NOMO-1 (cell line): ENCODE measurements at regions not wholly inside any gene's neighbourhood (a gene's known extent, or its start where the extent isn't known, plus 50 kb on each side); places are given as distances from the start of the nearest gene placed in this dataset.
"Not testable (repeated sequence)": the region's sequence is repeated elsewhere in the genome, so short reads cannot be mapped to it uniquely, and the experiment has no call there.

ENCODE experiments used
- DNase-seq, 2 experiments: peaks; one replicate each; lab custom pipeline; 2025; ENCODE audit not compliant: unreplicated experiment in 2 of 2; lab: John Stamatoyannopoulos, UW

- no peak for DNase-seq
Observed at GRCh38 chr18:4797002-4797685, 342.0 kb upstream of the DLGAP1 start.

GRCh38 chr18:4789506-4789905, 334.4 kb upstream of the DLGAP1 start:
- DNase-seq = no peak

GRCh38 chr18:4781873-4782272, 326.8 kb upstream of the DLGAP1 start:
- no peak for DNase-seq

- no peak for DNase-seq
Observed at GRCh38 chr18:4765401-4765800, 310.3 kb upstream of the DLGAP1 start.

GRCh38 chr18:4762330-4762729, 307.2 kb upstream of the DLGAP1 start:
- no peak for DNase-seq

- DNase-seq = no peak
Observed at GRCh38 chr18:4758980-4759379, 303.9 kb upstream of the DLGAP1 start.

- no peak for DNase-seq
Observed at GRCh38 chr18:4755848-4756247, 300.7 kb upstream of the DLGAP1 start.

GRCh38 chr18:4753151-4753550, 298.0 kb upstream of the DLGAP1 start:
- not testable (repeated sequence) for DNase-seq

- DNase-seq = no peak
Observed at GRCh38 chr18:4751523-4751922, 296.4 kb upstream of the DLGAP1 start.

GRCh38 chr18:4750393-4751346, 295.6 kb upstream of the DLGAP1 start:
- no peak for DNase-seq

- no peak for DNase-seq
Observed at GRCh38 chr18:4748975-4749374, 293.9 kb upstream of the DLGAP1 start.

GRCh38 chr18:4734903-4735302, 279.8 kb upstream of the DLGAP1 start:
- DNase-seq = no peak

GRCh38 chr18:4734021-4734420, 278.9 kb upstream of the DLGAP1 start:
- DNase-seq = no peak

GRCh38 chr18:4721545-4721944, 266.4 kb upstream of the DLGAP1 start:
- no peak for DNase-seq

GRCh38 chr18:4720518-4720917, 265.4 kb upstream of the DLGAP1 start:
- no peak for DNase-seq

- no peak for DNase-seq
Observed at GRCh38 chr18:4705894-4706293, 250.8 kb upstream of the DLGAP1 start.

- DNase-seq = no peak
Observed at GRCh38 chr18:4704781-4705180, 249.7 kb upstream of the DLGAP1 start.

- DNase-seq = no peak
Observed at GRCh38 chr18:4691836-4692235, 236.7 kb upstream of the DLGAP1 start.

GRCh38 chr18:4678685-4679084, 223.6 kb upstream of the DLGAP1 start:
- not testable (repeated sequence) for DNase-seq

- DNase-seq = no peak
Observed at GRCh38 chr18:4677006-4677405, 221.9 kb upstream of the DLGAP1 start.

- no peak for DNase-seq
Observed at GRCh38 chr18:4672162-4672561, 217.1 kb upstream of the DLGAP1 start.

- DNase-seq = peak in 1 of 2 experiments; percentile 1
Observed at GRCh38 chr18:4658804-4659203, 203.7 kb upstream of the DLGAP1 start.
